IMR-90 (cell line): ENCODE measurements at regions not wholly inside any gene's neighbourhood (a gene's known extent, or its start where the extent isn't known, plus 50 kb on each side); places are given as distances from the start of the nearest gene placed in this dataset.

Experiments
- ATAC-seq: fragments of 200-7000 bp; cut with Tn5 transposase; 2 replicates; pipeline ENCODE4 v1.9.1; 2020; ENCODE audit warnings: low read depth, mild to moderate bottlenecking, moderate library complexity
- BruUV-seq: library from RNA; stranded (reverse); fragments of 400-500 nt; replicated peaks from 2 replicates; lab custom pipeline; 2021; lab: Mats Ljungman, UMichigan
- CTCF ChIA-PET: fragments of 300-600 bp; formaldehyde crosslinking; extraction: SDS; loops from one replicate; lab custom pipeline; 2021; ENCODE audit warnings: antibody characterized with exemption; lab: Yijun Ruan, JAX
- POLR2A ChIA-PET: fragments of 300-600 bp; sonication (Branson Sonifier 250); formaldehyde crosslinking; loops from one replicate; lab custom pipeline; 2022; ENCODE audit warnings: antibody characterized with exemption; ENCODE audit not compliant: unreplicated experiment; lab: Charles Lee
- DNase-seq: peaks from one replicate; pipeline ENCODE4 v3.0.0; 2013
- H2AFZ ChIP-seq: replicated peaks from 2 replicates; pipeline ENCODE3; 2013; ENCODE audit warnings: low read length, mild to moderate bottlenecking; ENCODE audit not compliant: poor library complexity
- H2AK5ac ChIP-seq: 2 replicates; pipeline ENCODE4 v1.6.1; 2013; ENCODE audit warnings: low read depth, low read length, inconsistent platforms
- H2AK9ac ChIP-seq: replicated peaks from 2 replicates; pipeline ENCODE3; 2013; ENCODE audit warnings: mild to moderate bottlenecking, low read depth, low read length, moderate library complexity; ENCODE audit not compliant: poor library complexity
- H2BK120ac ChIP-seq: 2 replicates; pipeline ENCODE4 v1.6.1; 2013; ENCODE audit warnings: low read depth, low read length, inconsistent platforms
- H2BK15ac ChIP-seq: 3 replicates; pipeline ENCODE4 v1.6.1; 2013; ENCODE audit warnings: low read depth, low read length, inconsistent platforms
- H2BK20ac ChIP-seq: 2 replicates; pipeline ENCODE4 v1.6.1; 2013; ENCODE audit warnings: low read depth, mild to moderate bottlenecking, inconsistent platforms, low read length, moderate library complexity
- H2BK5ac ChIP-seq: 2 replicates; pipeline ENCODE4 v1.6.1; 2013; ENCODE audit warnings: mild to moderate bottlenecking, low read depth, low read length, inconsistent platforms; ENCODE audit not compliant: poor library complexity, severe bottlenecking
- H3K14ac ChIP-seq: replicated peaks from 2 replicates; pipeline ENCODE4 v1.6.1; 2013; ENCODE audit warnings: low read depth, low read length, inconsistent platforms
- H3K18ac ChIP-seq: 2 replicates; pipeline ENCODE4 v1.6.1; 2013; ENCODE audit warnings: low read depth, low read length, control low read depth
- H3K23ac ChIP-seq: 2 replicates; pipeline ENCODE4 v1.6.1; 2013; ENCODE audit warnings: low read depth, low read length, inconsistent platforms
- H3K27ac ChIP-seq: 2 replicates; pipeline ENCODE4 v1.5.1; 2013; ENCODE audit warnings: mild to moderate bottlenecking, control low read depth, low read length; ENCODE audit not compliant: insufficient read depth
- H3K27me3 ChIP-seq: 2 replicates; pipeline ENCODE4 v1.6.1; 2013; ENCODE audit warnings: low read length; ENCODE audit not compliant: control insufficient read depth, insufficient read depth
- H3K36me3 ChIP-seq: 2 replicates; pipeline ENCODE4 v1.6.1; 2013; ENCODE audit warnings: low read length, mixed read lengths; ENCODE audit not compliant: control insufficient read depth, insufficient read depth
- H3K4ac ChIP-seq: 2 replicates; pipeline ENCODE4 v1.6.1; 2013; ENCODE audit warnings: low read depth, low read length, inconsistent platforms
- H3K4me1 ChIP-seq: 2 replicates; pipeline ENCODE4 v1.6.1; 2013; ENCODE audit warnings: low read length, mixed read lengths; ENCODE audit not compliant: control insufficient read depth, insufficient read depth
- H3K4me2 ChIP-seq: 2 replicates; pipeline ENCODE4 v1.6.1; 2013; ENCODE audit warnings: low read depth, mild to moderate bottlenecking, control low read depth, low read length, moderate library complexity
- H3K4me3 ChIP-seq: 2 replicates; pipeline ENCODE4 v1.5.1; 2013; ENCODE audit warnings: low read depth, mild to moderate bottlenecking, control low read depth, low read length, moderate library complexity; ENCODE audit not compliant: insufficient read depth
- H3K56ac ChIP-seq: 2 replicates; pipeline ENCODE4 v1.6.1; 2013; ENCODE audit warnings: low read length, inconsistent platforms; ENCODE audit not compliant: insufficient read depth; ENCODE audit errors: extremely low read depth
- H3K79me1 ChIP-seq, 2 experiments: 2 replicates each; pipeline ENCODE4 v1.6.1; 2013; ENCODE audit warnings: low read length in 2 of 2, inconsistent platforms in 1 of 2, low read depth in 1 of 2
- H3K9ac ChIP-seq: 2 replicates; pipeline ENCODE4 v1.6.1; 2013; ENCODE audit warnings: low read depth, low read length, control low read depth
- H3K9me1 ChIP-seq: 2 replicates; pipeline ENCODE4 v1.6.1; 2013; ENCODE audit warnings: low read length, inconsistent platforms; ENCODE audit not compliant: insufficient read depth
- H3K9me3 ChIP-seq: 2 replicates; pipeline ENCODE4 v1.6.1; 2013; ENCODE audit warnings: low read length; ENCODE audit not compliant: control insufficient read depth, insufficient read depth
- H4K20me1 ChIP-seq: 2 replicates; pipeline ENCODE4 v1.6.1; 2013; ENCODE audit warnings: low read length, inconsistent platforms; ENCODE audit not compliant: insufficient read depth
- H4K5ac ChIP-seq: 2 replicates; pipeline ENCODE4 v1.6.1; 2013; ENCODE audit warnings: mild to moderate bottlenecking, low read depth, low read length, control low read depth
- H4K8ac ChIP-seq, 2 experiments: 2 replicates each; pipeline ENCODE4 v1.6.1; 2013; ENCODE audit warnings: low read depth in 2 of 2, low read length in 2 of 2, control low read depth in 1 of 2, inconsistent platforms in 1 of 2
- H4K91ac ChIP-seq: 2 replicates; pipeline ENCODE4 v1.6.1; 2013; ENCODE audit warnings: low read depth, low read length, inconsistent platforms; ENCODE audit not compliant: insufficient read depth
- BHLHE40 ChIP-seq: fragments of 150-350 bp; IDR thresholded peaks from 2 replicates; pipeline ENCODE4 v1.6.1; 2016; ENCODE audit warnings: mild to moderate bottlenecking, low read depth, low read length
- MAZ ChIP-seq: IDR thresholded peaks from 2 replicates; pipeline ENCODE4 v1.6.1; 2012; ENCODE audit warnings: low read depth, mild to moderate bottlenecking, low read length, improper control_type of control experiment, moderate library complexity, borderline replicate concordance
- MXI1 ChIP-seq: IDR thresholded peaks from 2 replicates; pipeline ENCODE4 v1.6.1; 2012; ENCODE audit warnings: low read depth, mild to moderate bottlenecking, low read length, moderate library complexity, borderline replicate concordance
- WGBS, 2 experiments: methylation state at CpG; one replicate each; pipeline versions ENCODE4 v1.1.5 to v1.1.7; 2013; ENCODE audit warnings: missing lambda C conversion rate in 2 of 2; ENCODE audit not compliant: insufficient read length in 1 of 2; ENCODE audit errors: extremely low coverage in 2 of 2; 5-methylcytosine and 5-hydroxymethylcytosine counted together
- dilution Hi-C: fragments of 300-500 bp; cut with HindIII; formaldehyde crosslinking; loops from one replicate; pipeline ENCODE4 v1.14.3; 2018; ENCODE audit warnings: low sequenced_read_pairs; ENCODE audit not compliant: unreplicated experiment
- in situ Hi-C: fragments of 300-500 bp; cut with MboI; formaldehyde crosslinking; loops from 3 replicates; pipeline ENCODE4 v1.14.3; 2019; ENCODE audit warnings: low sequenced_read_pairs, inconsistent platforms, mixed read lengths
- intact Hi-C: fragments of 100-400 bp; cut with micrococcal nuclease; formaldehyde crosslinking; loops from 2 replicates; pipeline ENCODE4 v1.10.0; 2022

GRCh38 chr16:8087146-8087545 is 503.2 kb downstream of the TMEM114 start:
- no peak overlapping the region for H4K8ac ChIP-seq
- in situ Hi-C loops = no loop called here
- no peak overlapping the region for H3K4me2 ChIP-seq
- no peak overlapping the region for H3K18ac ChIP-seq
- no peak overlapping the region for H2BK20ac ChIP-seq
- no peak overlapping the region for H3K14ac ChIP-seq
- TF ChIP-seq BHLHE40 (no peak), MAZ (no peak), MXI1 (no peak)
- H2BK5ac ChIP-seq = no peak overlapping the region
- peaks cover 13% of the 10 kb centered on the region for H3K9me3 ChIP-seq
- no peaks in the 10 kb centered on the region for H3K4me1 ChIP-seq
- H4K91ac ChIP-seq = no peak overlapping the region
- dilution Hi-C loops = no loop called here
- no peak overlapping the region for H3K4me3 ChIP-seq
- no peaks in the 10 kb centered on the region for H4K20me1 ChIP-seq
- H3K27ac ChIP-seq = no peak overlapping the region
- BruUV-seq = no TSS peak
- no peak overlapping the region for H3K9ac ChIP-seq
- no peaks in the 10 kb centered on the region for H3K27me3 ChIP-seq
- no peak overlapping the region for H3K4ac ChIP-seq
- intact Hi-C loops = no loop called here
- ChIA-PET POLR2A (no interaction called here), CTCF (no interaction called here)
- no peak for ATAC-seq
- no peak overlapping the region for H2BK15ac ChIP-seq
- no peak for DNase-seq
- no peak overlapping the region for H3K56ac ChIP-seq
- no CpG with 5 or more reads among the region's 2 CpGs for WGBS, 2 experiments
- no peak overlapping the region for H4K5ac ChIP-seq
- H3K36me3 ChIP-seq = no peaks in the 10 kb centered on the region
- no peak overlapping the region for H2BK120ac ChIP-seq
- no peak overlapping the region for H3K23ac ChIP-seq
- H2AK9ac ChIP-seq = no peak overlapping the region
- no peaks in the 10 kb centered on the region for H3K9me1 ChIP-seq
- H2AK5ac ChIP-seq = no peak overlapping the region
- no peaks in the 10 kb centered on the region for H3K79me1 ChIP-seq
- no peak overlapping the region for H2AFZ ChIP-seq
